GM21360 (cell line): ENCODE measurements at regions not wholly inside any gene's neighbourhood (a gene's known extent, or its start where the extent isn't known, plus 50 kb on each side); places are given as distances from the start of the nearest gene placed in this dataset.
"Not testable (repeated sequence)": the region's sequence is repeated elsewhere in the genome, so short reads cannot be mapped to it uniquely, and the experiment has no call there.

Experiments used
- ATAC-seq: cut with Tn5 transposase; IDR thresholded peaks from one replicate; pipeline ENCODE4 v1.9.1; 2021; ENCODE audit warnings: mild to moderate bottlenecking, moderate library complexity; ENCODE audit not compliant: unreplicated experiment

DNA sequence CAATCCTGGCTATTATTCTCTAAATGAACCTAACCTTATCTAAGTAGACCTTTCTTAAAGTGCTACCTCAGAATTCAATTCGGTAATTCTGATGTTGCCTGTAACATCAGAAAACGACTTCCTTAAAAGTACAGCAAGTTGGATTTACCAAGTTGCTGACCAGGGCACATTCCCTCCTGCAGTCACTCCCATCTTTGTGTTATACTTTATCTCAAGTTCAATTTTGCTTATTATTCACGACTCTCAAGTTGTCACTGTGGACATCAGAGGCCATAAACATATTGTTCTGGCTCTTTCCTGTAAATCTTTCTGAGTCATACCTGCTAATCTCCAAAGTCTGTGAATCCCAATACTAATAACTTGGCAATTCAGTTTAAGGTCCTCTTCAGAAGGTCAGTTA is 64.6 kb upstream of the ZSCAN2 start:
- ATAC-seq: not testable (repeated sequence)

DNA sequence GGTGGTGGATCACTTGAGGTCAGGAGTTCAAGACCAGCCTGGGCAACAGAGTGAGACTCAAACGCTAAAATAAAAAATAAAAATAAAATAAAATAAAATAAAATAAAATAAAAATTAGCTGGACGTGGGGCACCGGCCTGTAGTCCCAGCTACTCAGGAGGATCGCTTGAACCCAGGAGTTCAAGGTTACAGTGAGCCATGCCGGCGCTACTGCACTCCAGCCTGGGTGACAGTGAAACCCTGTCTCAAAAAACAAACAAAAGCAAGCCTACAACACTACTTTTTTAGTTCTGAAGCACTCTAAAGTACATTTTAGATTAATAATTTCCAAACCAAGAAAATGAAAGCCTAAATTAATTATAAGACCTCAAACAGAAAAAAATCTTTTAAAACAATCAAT is 56.2 kb upstream of the ZSCAN2 start:
- ATAC-seq: not testable (repeated sequence)

DNA sequence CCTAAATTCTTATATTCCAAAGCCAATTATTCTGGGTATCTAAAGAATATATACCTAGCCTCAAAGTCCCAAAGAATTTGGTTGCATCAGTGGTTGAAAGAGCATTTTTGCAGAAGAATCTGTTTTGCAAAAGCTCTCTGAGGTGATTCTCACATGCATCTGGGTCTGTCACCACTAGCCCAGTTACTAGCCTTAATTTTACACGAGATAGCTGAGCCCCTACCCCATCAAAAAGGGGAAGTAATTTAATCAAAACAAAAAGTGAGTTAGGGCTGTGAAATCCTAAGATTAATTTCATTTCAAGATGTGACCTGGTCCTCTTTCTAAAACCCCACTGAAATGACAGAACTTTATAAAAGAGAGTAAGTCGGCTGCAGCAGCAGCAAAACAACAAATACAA is 53.7 kb upstream of the ZSCAN2 start:
- not testable (repeated sequence) for ATAC-seq

DNA sequence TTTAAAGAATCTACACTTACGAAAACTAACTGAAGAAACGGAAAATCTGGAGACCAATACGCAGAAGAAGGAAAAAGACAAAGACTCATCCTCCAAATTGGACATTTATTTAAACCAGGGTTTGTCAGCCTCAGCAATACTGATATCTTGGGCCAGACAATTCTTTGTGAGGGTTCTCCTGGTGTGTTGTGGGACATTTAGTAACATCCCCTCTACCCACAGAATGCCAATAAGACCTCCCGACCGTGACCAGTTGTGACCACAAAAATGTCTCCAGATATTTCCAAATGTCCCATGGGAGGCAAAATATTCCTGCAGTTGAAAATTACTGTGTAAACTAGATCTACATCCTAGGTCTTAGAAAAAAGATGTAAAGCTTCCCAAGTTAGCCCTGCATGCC is 50.3 kb upstream of the ZSCAN2 start:
- not testable (repeated sequence) for ATAC-seq
